HG03064 (cell line): ENCODE measurements at regions not wholly inside any gene's neighbourhood (a gene's known extent, or its start where the extent isn't known, plus 50 kb on each side); places are given as distances from the start of the nearest gene placed in this dataset.

Source experiments
- ATAC-seq: cut with Tn5 transposase; IDR thresholded peaks from one replicate; pipeline ENCODE4 v1.9.1; 2021; ENCODE audit warnings: low read depth; ENCODE audit not compliant: unreplicated experiment

DNA sequence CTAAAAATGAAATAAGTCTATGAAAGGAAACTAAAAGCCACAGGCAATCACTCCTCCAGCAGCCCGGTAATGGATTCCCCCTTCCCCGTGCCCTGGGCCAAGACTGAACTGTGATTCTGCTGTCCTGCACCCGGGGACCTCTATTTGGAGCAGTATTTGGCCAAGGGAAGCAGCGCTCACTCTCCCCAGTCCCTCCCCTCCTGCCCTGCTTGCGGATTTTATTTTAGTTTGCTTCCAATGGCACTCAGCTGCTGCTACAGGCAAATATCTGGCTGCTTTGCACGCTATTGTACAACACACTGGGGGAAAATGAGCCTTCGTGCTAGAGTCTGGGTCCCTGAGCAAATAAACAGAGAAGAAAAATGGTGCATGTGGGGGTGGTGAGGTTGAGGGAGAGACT lies 975.7 kb upstream of the RBFOX1 start:
- no peak for ATAC-seq

DNA sequence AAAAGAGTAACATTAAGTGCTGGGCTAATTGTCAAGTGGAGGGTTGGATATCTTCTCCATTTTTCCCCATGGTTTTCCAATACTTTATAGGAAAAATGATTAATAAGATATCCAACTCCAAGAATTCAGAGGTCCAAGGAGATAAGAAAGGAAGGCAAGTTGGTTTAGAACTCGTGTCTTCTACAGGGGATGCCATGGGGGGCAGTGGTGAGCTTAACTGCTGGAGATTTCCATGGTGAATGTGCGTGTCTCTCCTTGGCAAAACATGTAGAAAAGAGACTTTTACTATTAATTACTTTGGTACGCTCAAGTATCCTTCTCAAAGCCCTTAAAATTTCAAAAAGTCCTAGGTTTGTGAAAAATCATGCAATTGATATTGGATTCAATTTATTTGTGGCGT lies 982.9 kb upstream of the RBFOX1 start:
- ATAC-seq, result no peak

DNA sequence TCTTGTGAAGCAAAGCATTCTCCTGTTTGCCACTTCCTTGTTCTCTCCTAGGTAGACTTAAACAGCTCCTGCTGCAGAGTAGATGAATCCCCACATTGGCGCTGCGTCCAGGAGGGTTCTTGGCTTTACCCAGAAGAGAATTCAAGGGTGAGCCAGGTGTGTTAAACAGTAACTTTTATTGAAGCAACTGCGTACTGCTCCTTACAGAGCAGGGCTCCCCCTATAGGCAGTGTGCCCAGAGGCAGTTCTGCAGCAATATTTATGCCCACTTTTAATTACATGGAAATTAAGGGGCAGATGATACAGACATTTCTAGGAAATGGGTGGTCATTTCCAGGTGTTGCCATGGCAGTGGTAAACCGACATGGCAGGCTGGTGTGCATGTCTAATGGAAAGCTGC lies 987.6 kb upstream of the RBFOX1 start:
- no peak for ATAC-seq

DNA sequence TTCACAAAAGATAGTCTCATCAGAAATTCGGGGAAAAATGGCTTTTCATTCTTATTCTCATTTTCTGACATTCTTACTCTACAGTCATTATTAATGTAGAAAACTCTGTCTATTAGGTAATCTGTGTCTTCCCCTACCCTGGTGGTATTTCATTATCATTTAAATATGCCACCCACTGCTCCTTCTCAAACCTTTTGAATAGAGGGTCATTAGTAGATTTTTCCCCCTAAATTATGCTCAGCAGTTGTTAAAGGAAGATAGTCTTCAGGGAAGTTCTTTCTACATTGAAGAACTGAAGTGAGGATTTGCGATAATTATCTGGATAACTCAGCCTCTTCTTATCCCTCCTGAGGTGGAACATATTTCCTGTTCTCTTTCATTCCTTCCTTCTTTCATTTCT lies 989.5 kb upstream of the RBFOX1 start:
- no peak for ATAC-seq

DNA sequence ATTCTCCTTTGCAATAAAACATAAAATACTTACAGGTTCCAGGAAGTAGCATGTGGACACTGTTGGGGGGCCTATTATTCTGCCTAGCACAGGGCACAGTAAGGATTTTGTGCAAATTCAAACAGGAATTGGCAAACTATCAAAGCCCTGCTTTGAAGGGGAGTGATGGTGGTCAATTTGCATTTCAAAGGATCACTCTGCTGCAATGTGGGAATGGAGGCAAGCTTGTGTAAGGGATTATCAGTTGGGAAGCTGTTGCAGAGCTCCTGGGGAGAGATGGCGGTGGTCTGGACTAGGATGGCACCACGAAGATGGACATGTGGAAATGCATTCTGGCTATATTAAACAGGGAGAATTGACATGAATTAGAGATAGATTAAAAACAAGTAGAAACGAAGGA lies 990.7 kb upstream of the RBFOX1 start:
- no peak for ATAC-seq

DNA sequence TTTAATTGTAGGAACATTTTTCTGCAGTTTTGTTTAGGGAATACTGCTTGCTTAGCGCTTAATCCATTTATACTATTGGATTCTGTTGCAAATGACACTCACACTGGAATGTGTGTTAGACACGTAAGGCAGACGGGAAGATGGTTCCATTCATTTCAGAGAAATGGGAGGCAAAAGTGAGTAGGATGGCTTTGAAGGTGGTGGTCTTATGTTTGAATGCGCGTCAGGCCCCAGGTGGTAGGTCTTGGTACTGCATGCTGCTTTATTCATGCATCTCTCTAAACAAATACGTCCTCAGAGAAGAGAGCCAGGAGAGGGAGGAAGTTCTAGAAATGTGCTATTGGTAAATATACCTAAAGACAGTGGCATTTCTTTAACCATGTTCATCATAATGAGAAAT lies 997.6 kb upstream of the RBFOX1 start:
- no peak for ATAC-seq

DNA sequence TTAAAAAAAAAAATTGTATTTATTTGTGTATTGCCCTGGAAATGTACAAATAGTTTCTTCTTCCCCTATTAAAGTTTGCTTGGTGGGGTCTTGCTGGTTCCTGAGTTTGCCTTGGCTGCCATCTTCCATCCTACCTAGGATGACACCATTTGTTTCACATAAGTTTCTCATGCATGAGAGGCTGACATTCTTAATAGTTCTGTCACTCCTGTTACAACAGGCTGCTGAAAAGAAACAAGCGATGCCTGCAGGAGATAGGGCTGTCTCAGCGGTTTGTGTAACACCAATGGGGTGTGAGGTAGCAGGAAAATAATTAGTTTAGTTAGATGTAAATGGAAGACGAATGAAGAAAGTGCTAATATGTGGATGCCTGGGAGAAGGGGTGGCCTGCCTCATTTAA lies 1000.9 kb upstream of the RBFOX1 start:
- no peak for ATAC-seq

DNA sequence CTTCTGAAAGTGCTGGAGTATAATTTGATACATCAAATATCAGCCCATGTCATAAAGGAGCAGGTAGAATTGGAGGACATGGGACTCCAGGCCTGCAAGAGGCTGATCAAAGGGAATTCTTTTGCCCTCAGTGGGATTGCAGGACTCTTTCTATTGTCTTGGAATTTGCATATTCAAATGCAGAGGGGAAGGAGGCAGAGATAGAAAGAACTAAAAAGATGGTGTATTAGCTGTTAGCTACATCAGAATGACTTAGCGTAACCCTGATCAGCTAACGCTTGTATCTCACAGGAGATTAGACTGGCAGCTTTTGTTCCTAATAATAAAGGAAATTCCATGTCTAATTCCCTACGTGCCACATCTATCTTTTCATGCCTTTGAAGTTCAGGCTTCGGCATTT lies 1014.7 kb upstream of the RBFOX1 start:
- no peak for ATAC-seq

DNA sequence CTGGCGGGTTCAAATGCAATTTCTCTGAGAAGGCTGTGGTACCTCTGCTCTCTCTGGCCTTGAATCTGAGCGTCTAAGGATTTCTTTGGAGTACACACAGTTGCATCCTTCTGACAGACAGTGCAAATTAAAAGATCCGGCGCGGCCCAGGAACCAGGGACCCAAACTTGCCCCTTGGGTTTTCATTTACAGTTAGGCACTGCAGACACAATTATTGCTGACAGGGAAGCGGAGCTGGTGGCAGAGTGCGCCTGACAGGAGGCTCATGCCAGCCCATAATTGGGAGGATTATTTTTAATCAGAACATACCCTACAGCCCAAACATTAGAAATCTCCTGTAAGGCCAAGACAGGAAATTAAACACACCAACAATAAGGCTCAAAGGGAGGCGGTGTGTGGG lies 1023.4 kb upstream of the RBFOX1 start:
- ATAC-seq, result no peak

DNA sequence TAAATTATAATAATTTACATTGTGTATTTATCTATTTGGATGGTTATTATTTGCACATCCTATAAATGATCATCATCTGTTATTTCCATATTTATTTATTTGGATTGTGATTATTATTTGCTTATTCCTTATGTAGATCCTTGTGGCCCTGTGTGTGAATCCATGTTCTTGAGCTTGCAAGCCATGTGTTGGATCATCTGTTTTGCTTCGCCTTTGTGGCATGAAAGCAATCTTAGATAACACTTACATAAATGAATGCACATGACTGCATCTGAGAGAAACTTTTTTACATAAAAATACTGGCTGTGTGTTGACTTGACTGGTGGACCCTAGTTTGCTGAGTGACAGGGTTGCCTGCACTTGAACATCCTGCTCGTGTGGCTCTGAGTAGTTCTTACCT lies 1024.5 kb upstream of the RBFOX1 start:
- ATAC-seq, result no peak

DNA sequence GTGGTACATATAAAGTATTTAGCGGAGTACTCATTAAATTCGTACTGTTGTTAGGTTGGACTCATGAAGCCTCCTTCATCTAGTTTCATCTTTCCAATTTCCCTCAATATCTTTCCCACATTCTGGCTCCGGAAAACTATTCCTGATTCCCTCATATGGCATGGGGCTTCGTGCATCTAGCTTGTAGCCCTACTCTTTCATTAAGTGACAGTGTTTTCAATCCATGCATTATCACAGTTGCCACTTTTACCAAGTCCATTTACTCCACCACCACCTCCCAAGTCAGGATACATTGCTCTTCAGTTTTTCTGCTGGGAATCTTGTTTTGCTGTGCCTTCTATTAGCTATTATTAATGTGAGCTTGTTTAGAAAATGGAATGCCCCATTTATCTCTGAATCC lies 1032.1 kb upstream of the RBFOX1 start:
- no peak for ATAC-seq

DNA sequence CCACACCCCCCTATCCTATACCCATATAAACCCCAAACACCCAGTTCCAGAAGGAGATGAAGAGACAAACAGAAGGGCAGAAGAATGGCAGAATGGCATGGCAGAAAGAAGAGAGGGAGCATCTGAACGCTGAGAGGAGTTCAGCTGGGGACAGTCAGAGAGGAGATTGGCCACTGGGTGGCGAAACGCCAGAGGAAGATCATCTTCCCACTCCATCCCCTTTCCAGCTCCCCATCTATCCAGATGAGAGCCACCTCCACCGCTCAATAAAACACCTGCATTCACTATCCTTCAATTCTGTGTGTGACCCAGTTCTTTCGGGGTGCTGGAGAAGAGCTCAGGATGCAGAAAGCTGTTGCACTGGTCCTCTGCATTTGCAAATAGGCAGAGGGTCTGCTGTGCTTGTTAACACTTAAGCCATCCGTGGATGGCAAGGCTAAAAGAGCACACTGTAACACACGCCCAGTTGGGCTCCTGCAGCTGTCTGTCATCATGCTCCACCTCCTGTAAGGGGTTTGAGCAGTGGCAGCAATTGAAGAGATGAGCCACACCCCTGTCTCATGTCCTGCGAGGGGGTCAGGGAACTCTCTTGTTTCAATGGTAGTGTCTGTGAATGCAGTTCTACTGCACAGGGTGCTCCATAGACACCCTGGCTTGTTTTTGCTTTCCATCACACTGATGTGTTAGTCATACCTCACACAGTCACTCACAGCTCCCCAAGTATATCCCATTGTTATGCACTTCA lies 1034.8 kb upstream of the RBFOX1 start:
- ATAC-seq, result no peak

DNA sequence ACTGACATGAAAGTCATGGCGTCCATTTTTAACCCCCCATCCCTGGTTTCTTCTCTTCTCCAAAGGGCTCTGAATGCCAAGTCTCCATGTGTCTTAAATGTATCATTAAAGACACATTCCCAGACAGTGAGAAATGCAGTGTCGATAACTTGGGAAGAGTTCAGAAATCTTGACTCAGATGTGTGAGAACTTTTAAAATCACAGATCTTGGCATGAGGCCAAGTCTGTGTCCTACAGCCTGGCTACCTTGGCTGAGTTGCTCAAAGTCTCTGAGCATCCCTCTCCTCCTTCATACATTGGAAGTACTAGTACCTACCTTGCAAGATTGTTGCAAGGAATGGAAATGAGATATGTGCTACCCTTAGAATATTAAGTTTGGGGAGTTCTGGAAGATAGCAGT lies 1046.5 kb upstream of the RBFOX1 start:
- ATAC-seq, result no peak

DNA sequence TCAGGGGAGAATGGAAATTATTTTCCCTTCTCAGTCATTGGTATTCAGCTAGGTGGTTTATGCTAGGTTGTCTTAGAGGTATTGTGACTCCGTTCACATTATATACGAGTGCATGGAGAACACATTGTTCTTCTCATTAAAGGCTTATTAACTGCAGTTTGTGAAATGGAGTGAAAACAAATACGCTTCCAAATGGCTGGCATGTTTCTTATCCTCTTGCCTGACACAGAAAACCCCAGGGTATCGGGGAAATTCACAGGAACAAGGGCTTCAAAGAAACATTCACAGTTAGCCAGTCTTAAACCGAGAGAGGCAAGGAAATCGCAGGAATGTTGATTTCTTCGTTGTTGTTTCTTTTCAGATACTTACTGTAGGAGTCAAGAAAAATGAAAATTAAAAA lies 1047.9 kb upstream of the RBFOX1 start:
- ATAC-seq, result no peak

DNA sequence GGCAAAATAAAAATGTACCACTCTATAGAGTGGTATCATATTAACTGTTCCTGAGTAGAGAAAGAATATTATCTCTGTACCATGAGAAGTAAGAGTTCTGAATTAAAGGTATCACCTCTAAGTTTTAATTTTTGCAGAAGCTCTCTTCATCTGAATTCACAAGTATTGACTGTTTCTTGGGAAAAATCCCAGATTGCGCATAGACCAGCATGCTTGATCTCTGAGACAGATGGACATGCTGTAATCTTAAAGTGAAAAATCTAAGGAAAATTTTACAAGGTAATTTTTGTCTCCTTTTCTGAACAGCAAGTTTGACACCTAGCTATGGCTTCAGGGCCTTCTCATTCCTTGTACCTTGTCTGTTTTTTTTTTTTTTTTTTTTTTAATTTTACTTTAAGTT lies 1050.7 kb upstream of the RBFOX1 start:
- ATAC-seq, result no peak

DNA sequence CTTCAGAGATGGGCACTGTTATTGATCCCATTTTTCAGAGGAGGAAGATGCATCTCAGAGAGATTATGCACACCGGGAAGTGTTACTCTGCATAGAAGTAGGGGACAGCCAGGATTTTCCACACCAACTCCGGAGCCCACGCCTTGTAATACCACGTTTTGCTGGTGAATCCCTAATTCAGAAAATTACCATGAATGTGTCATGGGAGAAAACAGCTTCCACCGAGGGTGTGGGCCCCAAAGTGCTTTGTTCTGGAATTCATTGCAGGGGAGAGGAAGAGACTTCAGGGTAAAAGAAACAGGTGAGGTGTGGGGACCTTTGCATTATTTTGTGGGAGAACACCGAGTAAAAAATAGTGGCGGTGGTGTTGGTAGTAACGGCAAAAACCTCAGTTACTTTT lies 1051.4 kb upstream of the RBFOX1 start:
- ATAC-seq, result no peak

DNA sequence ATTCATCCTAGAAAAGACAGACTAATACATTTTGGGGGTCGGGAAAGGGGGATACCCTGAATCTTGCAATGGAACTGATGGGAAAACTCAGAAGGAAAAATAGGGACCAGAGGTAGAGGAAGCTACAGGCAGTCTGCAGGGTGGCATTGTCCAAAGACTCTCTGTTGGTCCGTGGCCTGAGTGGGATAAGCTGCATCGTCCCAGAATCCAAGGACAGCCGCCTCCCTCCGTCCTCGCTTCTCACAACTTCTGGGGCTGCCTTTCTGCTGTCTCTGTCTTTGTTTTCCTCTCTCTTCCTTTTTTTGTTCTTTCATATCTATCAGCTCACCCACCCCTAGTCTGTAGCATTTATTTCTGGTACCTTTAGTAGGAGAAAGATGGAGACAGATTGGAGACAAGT lies 1052.6 kb upstream of the RBFOX1 start:
- no peak for ATAC-seq

DNA sequence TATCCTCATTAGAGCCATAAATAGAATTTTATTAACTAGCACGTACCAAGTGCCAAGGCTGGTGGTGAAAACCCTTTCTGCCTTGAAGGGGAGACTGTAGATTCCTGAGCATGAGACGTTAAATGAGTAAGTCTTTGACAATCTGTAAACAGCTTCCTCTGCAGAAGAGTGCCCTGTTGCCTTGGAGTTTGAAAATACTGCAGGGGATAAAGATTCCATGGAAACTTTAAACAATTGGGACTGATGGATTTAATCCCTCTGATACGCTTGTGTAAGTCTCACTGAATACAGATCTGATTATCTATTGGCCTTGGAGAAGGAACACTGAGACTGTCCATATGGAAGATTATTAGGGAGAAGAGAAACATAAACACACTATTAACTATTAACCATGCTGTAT lies 1053.4 kb upstream of the RBFOX1 start:
- no peak for ATAC-seq

DNA sequence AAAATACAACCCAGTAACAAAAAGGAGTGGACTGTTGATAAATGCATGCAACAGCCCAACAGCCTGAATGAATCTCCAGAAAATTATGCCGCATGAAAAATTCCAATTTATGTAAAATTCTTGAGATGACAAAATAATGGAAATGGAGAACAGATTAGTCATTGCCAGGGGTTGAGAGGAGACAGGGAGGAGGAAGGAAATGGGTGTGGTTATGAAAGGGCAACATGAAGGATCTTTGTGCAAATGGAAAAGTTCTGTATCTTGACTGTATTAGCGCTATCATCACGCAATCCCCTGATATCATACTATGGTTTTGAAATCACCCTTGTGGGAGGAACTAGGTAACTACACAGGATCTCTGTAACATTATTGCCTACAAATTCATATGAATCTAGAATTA lies 1058.3 kb upstream of the RBFOX1 start:
- ATAC-seq, result no peak

DNA sequence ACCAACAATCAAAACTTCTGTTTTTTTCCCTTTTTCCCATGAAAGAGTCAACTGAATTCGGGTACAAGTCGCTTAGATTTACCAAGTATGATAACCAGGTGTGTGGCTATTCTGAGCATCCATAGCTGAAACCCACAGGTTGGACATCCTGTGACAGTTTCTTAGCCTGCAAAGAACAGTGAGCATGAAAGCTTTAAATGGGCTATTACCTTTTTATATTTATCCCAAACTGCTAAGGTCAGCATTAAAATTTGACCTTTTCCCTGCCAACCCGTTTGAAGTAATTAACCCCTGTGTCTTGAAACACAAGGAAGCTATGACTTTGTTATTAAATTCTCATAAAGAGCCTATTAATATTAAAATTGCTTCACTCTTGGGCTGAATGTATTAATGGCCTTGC lies 1065.0 kb upstream of the RBFOX1 start:
- ATAC-seq, result no peak

DNA sequence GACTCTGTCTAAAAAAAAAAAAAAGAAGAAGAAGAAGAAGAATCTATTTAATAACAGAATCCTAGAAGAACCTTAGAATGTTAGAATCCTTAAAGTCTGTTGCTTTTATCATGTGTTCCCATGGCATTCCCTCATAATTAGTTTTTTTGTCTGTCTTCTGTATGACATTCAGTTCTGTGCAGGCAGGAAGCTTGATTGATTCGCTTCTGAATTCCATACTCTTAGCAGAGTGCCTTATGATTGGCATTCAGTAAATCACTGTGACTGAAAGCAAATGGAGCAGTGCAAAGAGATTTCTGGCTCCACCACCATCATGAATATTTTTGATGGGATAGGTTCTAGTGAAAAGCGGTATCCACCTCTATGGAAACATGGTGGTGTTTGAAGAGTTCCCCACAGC lies 1065.9 kb upstream of the RBFOX1 start:
- no peak for ATAC-seq

DNA sequence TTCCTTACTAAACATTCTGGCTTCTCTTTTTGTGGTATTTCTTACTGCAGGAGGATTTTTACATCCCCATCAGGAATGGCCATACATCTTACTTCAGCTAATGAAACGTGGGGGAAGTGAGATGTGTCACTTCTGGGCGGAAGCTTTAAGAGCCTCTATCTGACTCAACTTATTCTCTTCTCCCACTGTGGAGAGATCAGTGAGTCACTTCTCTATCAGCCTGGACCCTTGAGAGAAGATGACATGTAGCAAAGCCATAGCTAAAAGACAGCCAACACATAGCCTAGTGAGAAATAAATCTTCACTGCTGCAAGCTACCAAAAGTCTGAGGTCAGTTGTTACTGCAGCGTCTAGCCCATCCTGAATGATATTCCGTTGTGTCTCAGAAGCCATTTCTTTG lies 1066.7 kb upstream of the RBFOX1 start:
- ATAC-seq, result no peak

DNA sequence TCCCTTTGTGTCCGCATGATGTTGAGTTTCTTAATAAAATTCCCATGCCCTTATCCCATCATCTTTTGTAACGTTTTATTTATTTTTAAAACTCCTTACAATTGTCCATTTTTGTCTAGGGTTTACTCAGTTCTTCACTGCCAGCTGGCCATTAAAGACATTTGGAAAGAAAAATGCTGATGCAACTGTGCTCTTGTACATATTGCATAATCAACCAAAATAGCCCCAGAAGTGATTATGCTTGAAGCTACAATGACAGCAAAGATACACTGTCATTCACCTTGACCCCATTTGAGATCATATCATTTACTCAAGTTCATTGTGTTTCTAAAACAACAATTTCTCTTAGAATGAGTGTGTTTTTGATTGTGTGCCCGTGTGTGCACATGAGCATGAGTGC lies 1074.6 kb upstream of the RBFOX1 start:
- no peak for ATAC-seq
